Adipocyte (in vitro differentiated cells): ENCODE measurements at regions not wholly inside any gene's neighbourhood (a gene's known extent, or its start where the extent isn't known, plus 50 kb on each side); places are given as distances from the start of the nearest gene placed in this dataset.
A peak's percentile ranks its signal among the peaks of the same experiment; 100 is the strongest.
"Not testable (repeated sequence)": the region's sequence is repeated elsewhere in the genome, so short reads cannot be mapped to it uniquely, and the experiment has no call there.

Experiments used
- DNase-seq: peaks from one replicate; pipeline ENCODE4 v3.0.0-alpha.2; 2015; ENCODE audit warnings: low read depth
- H3K27me3 ChIP-seq: replicated peaks from 2 replicates; pipeline ENCODE4 v1.7.0; 2013; ENCODE audit warnings: mild to moderate bottlenecking, low read length, moderate library complexity; ENCODE audit not compliant: control insufficient read depth, insufficient read depth
- H3K36me3 ChIP-seq: 2 replicates; pipeline ENCODE4 v1.7.0; 2013; ENCODE audit warnings: low read length, mild to moderate bottlenecking, moderate library complexity; ENCODE audit not compliant: control insufficient read depth, insufficient read depth, severe bottlenecking
- H3K4me1 ChIP-seq: 2 replicates; pipeline ENCODE4 v1.7.0; 2013; ENCODE audit warnings: mild to moderate bottlenecking, low read length, moderate library complexity; ENCODE audit not compliant: control insufficient read depth, insufficient read depth
- H3K4me3 ChIP-seq: 2 replicates; pipeline ENCODE4 v1.7.0; 2013; ENCODE audit warnings: mild to moderate bottlenecking, low read length, moderate library complexity
- H3K9ac ChIP-seq: 2 replicates; pipeline ENCODE4 v1.7.0; 2013; ENCODE audit warnings: mild to moderate bottlenecking, low read length, moderate library complexity
- H3K9me3 ChIP-seq: 2 replicates; pipeline ENCODE4 v1.7.0; 2013; ENCODE audit warnings: mild to moderate bottlenecking, low read length, moderate library complexity; ENCODE audit not compliant: control insufficient read depth

DNA sequence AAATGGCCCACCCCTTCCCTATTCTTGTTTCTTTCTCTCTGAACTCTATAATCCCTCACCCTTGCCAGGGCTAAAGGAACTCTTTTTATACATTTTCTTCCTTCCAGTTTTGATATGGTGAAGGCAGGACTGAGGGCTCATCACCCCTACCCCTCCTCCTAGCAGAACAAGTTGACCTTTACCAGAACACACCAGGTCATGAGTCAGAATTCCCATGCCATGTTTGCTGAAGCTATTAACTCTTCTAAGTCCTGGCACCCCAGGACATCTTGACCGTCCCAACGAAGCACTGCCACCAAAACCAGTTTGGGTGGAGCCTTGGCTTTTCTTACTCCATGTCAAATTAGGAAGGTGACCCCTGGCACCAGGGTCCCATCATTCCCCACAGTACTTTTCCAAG lies 57.5 kb upstream of the DYNLT3 start:
- Histone ChIP-seq H3K27me3 (no peaks in the 10 kb centered on the region), H3K4me3 (no peak overlapping the region)

DNA sequence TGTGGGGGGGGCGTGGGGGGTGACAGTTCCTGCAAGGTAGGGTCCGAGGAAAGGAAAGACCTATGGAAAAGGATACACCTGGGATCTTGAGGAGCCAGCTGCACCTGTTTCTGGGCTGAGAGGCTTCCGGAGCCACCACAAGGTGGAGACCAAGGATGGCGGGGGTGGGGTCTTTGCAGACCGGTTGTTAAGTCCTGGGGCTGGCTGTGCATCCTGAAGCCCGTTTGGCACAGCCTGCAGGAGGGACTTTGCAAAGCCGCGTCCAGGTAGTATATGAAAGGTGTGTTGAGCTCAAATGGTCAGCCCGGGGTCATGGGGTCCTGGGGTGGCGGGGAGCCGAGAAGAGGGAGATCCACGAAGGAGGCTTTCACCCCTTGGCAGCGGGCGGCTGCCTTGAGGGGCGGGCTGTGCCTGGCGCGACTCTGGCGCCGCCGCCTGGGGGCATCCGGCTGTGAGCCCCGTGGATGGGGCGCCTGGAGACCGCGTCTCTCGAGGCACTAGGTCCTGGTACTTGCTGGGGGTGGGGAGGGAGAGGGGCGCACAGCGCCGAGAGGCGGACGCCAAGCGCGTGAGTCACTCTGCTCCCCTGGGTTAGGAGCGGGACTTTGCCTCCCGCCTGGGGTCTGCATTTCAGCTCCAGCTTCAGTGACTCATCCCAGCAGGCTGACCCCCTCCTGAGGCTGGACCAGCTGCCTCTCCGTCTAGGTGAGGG lies 58.2 kb upstream of the DYNLT3 start:
- Histone ChIP-seq H3K4me3 (peak overlapping the region; percentile 73), H3K9me3 (no peaks in the 10 kb centered on the region), H3K9ac (no peak overlapping the region), H3K36me3 (no peaks in the 10 kb centered on the region), H3K27me3 (no peaks in the 10 kb centered on the region), H3K4me1 (peaks cover 3% of the 10 kb centered on the region)
- DNase-seq: peak; percentile 38

More for the DNA sequence above, 57.5 kb upstream of the DYNLT3 start:
- Histone ChIP-seq H3K4me1 (peaks cover 3% of the 10 kb centered on the region), H3K9me3 (no peaks in the 10 kb centered on the region), H3K36me3 (no peaks in the 10 kb centered on the region), H3K9ac (no peak overlapping the region)
- DNase-seq: no peak

DNA sequence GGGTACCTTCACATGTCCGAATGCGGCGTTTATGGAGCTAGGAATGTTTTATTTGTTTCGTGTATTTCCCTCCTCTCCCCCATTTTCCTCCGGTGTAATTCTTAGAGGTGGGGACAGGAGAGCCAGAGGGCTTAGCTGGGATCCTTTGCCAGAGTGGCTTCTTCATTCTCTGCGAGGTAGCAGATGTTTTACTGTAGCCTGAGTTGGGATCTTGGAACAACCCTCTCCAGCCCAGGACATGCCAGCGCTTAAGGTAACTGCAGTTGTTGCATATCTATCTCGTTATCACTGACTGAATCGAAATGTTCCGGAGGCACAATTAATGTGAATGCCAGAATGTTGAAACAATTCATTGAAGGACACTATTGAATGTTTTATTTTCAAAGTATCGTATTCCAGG lies 59.0 kb upstream of the DYNLT3 start:
- no peak for DNase-seq
- peak overlapping the region; percentile 73 for H3K4me3 ChIP-seq
- no peaks in the 10 kb centered on the region for H3K27me3 ChIP-seq
- no peaks in the 10 kb centered on the region for H3K9me3 ChIP-seq
- no peaks in the 10 kb centered on the region for H3K36me3 ChIP-seq
- H3K9ac ChIP-seq: no peak overlapping the region
- H3K4me1 ChIP-seq: peaks cover 3% of the 10 kb centered on the region

DNA sequence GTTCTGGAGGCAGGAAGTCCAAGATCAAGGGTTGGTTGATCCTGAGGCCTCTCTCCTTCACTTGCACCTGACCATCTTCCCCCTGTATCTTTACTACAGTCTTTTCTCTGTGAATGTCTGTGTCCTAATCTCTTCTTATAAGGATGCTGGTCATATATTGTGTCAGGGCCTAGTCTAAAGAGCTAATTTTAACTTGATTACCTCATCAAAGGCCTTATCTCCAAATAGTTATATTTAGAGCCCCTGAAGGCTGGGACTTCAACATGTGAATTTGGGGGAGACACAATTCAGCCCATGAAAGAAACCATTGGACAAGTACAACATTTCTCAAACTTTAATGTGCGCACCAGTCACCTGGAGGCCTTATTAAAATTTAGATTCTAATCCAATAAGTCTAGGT lies 62.8 kb upstream of the DYNLT3 start:
- no peaks in the 10 kb centered on the region for H3K36me3 ChIP-seq
- H3K27me3 ChIP-seq: no peaks in the 10 kb centered on the region
- no peak for DNase-seq
- H3K9me3 ChIP-seq: no peaks in the 10 kb centered on the region
- H3K4me3 ChIP-seq: no peak overlapping the region
- H3K9ac ChIP-seq: no peak overlapping the region
- peaks cover 3% of the 10 kb centered on the region for H3K4me1 ChIP-seq

DNA sequence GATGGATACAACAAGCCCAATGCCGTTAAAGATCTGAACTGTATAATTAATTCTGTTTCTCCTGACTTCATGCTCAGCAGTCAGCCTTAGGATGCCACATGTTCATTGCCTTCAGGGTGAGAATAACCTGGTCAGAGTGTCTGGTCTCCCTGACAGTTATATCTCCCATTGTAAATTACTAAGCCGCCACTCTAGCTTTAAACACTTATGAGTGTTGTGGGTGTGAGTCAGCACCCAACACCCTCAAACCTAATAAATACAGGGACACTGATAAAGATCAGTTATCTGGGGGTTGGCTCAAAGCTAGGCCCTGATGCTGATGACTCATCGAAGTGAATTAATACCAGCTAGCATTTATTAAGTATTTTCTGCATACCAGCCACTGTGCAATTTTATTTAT lies 64.9 kb upstream of the DYNLT3 start:
- Histone ChIP-seq H3K27me3 (no peaks in the 10 kb centered on the region), H3K9ac (no peak overlapping the region), H3K9me3 (no peaks in the 10 kb centered on the region), H3K36me3 (no peaks in the 10 kb centered on the region), H3K4me1 (no peaks in the 10 kb centered on the region), H3K4me3 (no peak overlapping the region)
- no peak for DNase-seq

DNA sequence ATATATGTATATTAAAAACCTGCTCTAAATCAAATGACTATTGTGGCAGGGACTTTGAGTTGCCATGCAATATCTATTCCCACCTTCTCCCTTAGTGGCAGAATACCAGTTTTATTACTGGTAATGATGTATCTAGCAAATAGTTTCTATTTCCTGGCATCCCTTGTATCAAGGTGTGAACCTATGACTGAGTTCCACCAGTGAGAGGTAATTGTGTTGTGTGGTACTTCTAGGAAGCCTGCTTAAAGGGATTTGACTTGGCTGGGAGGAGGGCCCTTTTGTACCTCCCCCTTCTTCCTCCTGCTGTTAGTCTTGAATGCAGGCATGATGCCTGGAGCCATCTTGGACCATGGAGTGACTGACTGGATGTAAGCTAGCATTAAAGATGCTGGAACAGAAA lies 65.4 kb upstream of the DYNLT3 start:
- no peaks in the 10 kb centered on the region for H3K36me3 ChIP-seq
- no peaks in the 10 kb centered on the region for H3K4me1 ChIP-seq
- no peaks in the 10 kb centered on the region for H3K9me3 ChIP-seq
- H3K27me3 ChIP-seq: no peaks in the 10 kb centered on the region
- H3K9ac ChIP-seq: no peak overlapping the region
- H3K4me3 ChIP-seq: no peak overlapping the region
- DNase-seq: no peak

DNA sequence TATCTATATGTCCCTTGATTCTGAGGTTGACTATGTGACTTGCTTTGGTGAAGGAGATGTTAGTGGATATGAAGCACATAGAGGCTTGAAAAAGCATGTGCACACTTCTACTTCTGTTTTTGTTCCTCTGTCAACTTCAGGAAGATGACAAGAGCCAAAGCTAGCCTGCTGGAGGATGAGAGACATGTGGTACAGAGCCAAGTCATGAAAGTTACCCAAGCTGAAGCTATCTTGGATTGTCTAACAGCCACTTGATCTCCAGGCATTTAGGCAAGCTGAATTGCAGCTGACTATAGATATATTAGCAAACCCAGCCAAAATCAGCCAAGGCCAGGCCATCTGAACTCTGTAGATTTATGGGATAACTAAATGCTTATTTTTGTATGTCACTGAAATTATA lies 70.8 kb upstream of the DYNLT3 start:
- Histone ChIP-seq H3K4me1 (no peaks in the 10 kb centered on the region), H3K9ac (no peak overlapping the region), H3K9me3 (peaks cover 18% of the 10 kb centered on the region), H3K4me3 (no peak overlapping the region), H3K36me3 (no peaks in the 10 kb centered on the region), H3K27me3 (no peaks in the 10 kb centered on the region)
- DNase-seq: no peak

DNA sequence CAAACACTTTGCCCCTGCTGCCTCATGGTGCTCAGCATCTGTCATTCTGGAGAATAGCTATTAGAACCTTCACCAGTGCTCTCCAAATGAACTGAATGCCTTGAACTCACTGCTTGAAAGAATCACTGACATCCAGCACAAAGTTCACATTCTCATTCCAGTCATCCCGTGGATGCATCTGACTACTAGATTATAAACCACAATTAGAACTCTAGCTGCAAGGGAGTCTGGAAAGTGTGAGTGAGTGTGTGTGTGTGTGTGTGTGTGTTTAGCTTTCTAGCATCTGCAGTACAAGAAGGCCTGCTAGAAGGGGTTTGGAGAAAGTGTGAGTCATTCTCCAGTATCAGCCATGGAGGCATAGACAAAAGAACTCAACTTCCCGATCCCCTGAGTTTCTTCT lies 71.3 kb upstream of the DYNLT3 start:
- no peak for DNase-seq
- Histone ChIP-seq H3K9me3 (peaks cover 18% of the 10 kb centered on the region), H3K4me1 (no peaks in the 10 kb centered on the region), H3K4me3 (no peak overlapping the region), H3K9ac (no peak overlapping the region), H3K36me3 (no peaks in the 10 kb centered on the region), H3K27me3 (no peaks in the 10 kb centered on the region)

DNA sequence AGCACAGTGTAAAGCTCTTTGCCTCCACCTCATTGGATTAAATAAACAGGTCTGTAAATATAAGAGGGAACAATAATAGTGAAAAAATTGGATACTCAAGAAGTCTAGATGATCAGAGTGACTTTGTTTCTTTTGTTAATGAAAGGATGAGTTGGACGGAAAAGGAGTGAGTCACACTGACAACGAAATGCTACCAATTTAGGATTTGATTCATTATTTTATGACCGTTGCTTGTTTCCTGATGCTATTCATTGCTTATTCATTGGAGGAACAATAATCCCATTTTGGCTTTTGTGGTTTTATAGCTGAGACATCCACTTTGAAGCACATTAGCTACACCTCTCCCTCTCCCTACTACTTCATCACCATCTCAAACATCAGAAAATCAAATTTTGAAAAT lies 74.4 kb upstream of the DYNLT3 start:
- no peak overlapping the region for H3K9ac ChIP-seq
- H3K4me1 ChIP-seq: no peaks in the 10 kb centered on the region
- peaks cover 18% of the 10 kb centered on the region for H3K9me3 ChIP-seq
- DNase-seq: peak; percentile 6
- no peaks in the 10 kb centered on the region for H3K27me3 ChIP-seq
- H3K36me3 ChIP-seq: no peaks in the 10 kb centered on the region
- no peak overlapping the region for H3K4me3 ChIP-seq

DNA sequence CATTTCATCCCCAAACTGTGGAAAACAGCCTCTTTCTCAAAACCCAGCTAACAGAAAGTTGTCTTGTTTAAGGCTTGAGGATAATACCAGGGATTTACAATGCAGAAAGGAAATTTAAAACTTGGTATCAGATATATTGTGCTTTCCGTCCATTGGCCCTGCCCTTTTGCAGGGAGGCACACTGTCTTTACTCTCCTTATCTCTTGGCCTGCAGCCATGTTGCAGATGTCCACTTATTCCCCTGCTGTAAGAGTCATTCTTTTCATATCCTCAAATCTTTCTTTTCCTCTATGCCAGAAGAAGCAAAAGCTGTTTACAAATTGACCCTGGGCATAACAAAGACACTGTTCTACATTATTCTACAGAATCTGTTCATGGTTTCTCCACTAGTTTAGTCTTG lies 75.6 kb upstream of the DYNLT3 start:
- Histone ChIP-seq H3K4me3 (no peak overlapping the region), H3K9me3 (peaks cover 17% of the 10 kb centered on the region), H3K36me3 (no peaks in the 10 kb centered on the region), H3K4me1 (no peaks in the 10 kb centered on the region), H3K9ac (no peak overlapping the region), H3K27me3 (no peaks in the 10 kb centered on the region)
- no peak for DNase-seq

DNA sequence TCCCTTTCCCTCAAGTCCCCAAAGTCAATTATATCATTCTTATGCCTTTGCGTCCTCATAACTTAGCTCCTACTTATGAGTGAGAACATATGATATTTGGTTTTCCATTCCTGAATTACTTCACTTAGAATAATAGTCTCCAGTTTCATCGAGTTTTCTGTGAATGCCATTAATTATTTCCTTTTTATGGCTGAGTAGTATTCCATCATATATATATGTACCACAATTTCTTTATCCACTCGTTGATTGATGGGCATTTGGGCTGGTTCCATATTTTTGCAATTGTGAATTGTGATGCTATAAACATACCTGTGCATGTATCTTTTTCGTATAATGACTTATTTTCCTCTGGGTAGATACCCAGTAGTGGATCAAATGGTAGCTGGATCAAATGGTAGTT lies 78.4 kb upstream of the DYNLT3 start:
- not testable (repeated sequence) for H3K36me3 ChIP-seq, H3K27me3 ChIP-seq, H3K9ac ChIP-seq, H3K4me3 ChIP-seq, DNase-seq, H3K4me1 ChIP-seq, H3K9me3 ChIP-seq

DNA sequence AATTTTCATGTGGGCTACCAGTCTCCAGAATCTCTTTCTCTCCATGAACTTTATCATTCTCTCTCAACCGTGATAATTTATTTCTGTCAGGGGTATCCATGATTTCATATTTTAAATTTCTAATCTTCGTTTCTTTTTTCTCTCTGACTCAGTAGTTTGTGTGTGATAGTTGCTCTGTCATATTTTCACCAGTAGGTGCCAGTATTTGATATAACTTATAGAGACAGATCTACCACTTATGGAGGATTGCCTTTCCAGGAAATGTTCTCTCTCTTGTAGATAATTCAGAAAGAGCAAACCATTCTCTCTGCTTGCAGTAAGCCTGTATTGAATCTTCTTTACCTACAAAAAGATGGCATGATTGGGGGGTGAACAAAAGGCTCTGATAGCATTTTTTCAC lies 79.3 kb upstream of the DYNLT3 start:
- Histone ChIP-seq H3K4me1 (no peaks in the 10 kb centered on the region), H3K27me3 (no peaks in the 10 kb centered on the region), H3K9me3 (no peaks in the 10 kb centered on the region), H3K36me3 (no peaks in the 10 kb centered on the region), H3K9ac (no peak overlapping the region), H3K4me3 (no peak overlapping the region)
- DNase-seq: peak; percentile 75
